ENCODE measurements at regions not wholly inside any gene's neighbourhood (a gene's known extent, or its start where the extent isn't known, plus 50 kb on each side); places are given as distances from the start of the nearest gene placed in this dataset.
"Not testable (repeated sequence)": the region's sequence is repeated elsewhere in the genome, so short reads cannot be mapped to it uniquely, and the experiment has no call there.

- Mint-ChIP-seq H3K27me3 (no peaks in the 10 kb centered on the region), H3K9me3 (no peaks in the 10 kb centered on the region), H3K4me1 (ENCODE audit: unreplicated experiment) (no peaks in the 10 kb centered on the region), H3K4me3 (no peak overlapping the region), H3K36me3 (no peaks in the 10 kb centered on the region), H3K27ac (no peak overlapping the region)
- DNase-seq (ENCODE audit: extremely low spot score, unreplicated experiment): no peak
- no peak for TF ChIP-seq CTCF (conservative IDR thresholded peaks at IDR 0.05)
Observed at GRCh38 chr1:14350197-14350596, 248.3 kb upstream of the KAZN start.

- H3K27me3 Mint-ChIP-seq: peaks cover under 1% of the 10 kb centered on the region
- no peaks in the 10 kb centered on the region for H3K36me3 Mint-ChIP-seq
- no peak for TF ChIP-seq CTCF (conservative IDR thresholded peaks at IDR 0.05)
- no peak overlapping the region for H3K27ac Mint-ChIP-seq
- no peak overlapping the region for H3K4me3 Mint-ChIP-seq
- DNase-seq (ENCODE audit: extremely low spot score, unreplicated experiment): no peak
- no peaks in the 10 kb centered on the region for H3K9me3 Mint-ChIP-seq
- H3K4me1 Mint-ChIP-seq (ENCODE audit: unreplicated experiment): no peaks in the 10 kb centered on the region
Observed at GRCh38 chr1:14352897-14353296, 245.6 kb upstream of the KAZN start.

- H3K4me3 Mint-ChIP-seq; H3K4me1 Mint-ChIP-seq (ENCODE audit: unreplicated experiment); DNase-seq (ENCODE audit: extremely low spot score, unreplicated experiment); H3K27ac Mint-ChIP-seq; H3K36me3 Mint-ChIP-seq; H3K9me3 Mint-ChIP-seq; H3K27me3 Mint-ChIP-seq: not testable (repeated sequence)
Observed at GRCh38 chr1:14361005-14361404, 237.5 kb upstream of the KAZN start.

- no peak for TF ChIP-seq CTCF (conservative IDR thresholded peaks at IDR 0.05)
- DNase-seq (ENCODE audit: extremely low spot score, unreplicated experiment): no peak
- peaks cover 15% of the 10 kb centered on the region for H3K4me1 Mint-ChIP-seq (ENCODE audit: unreplicated experiment)
- peaks cover 6% of the 10 kb centered on the region for H3K27me3 Mint-ChIP-seq
- peaks cover 8% of the 10 kb centered on the region for H3K9me3 Mint-ChIP-seq
- H3K27ac Mint-ChIP-seq: no peak overlapping the region
- no peak overlapping the region for H3K4me3 Mint-ChIP-seq
- no peaks in the 10 kb centered on the region for H3K36me3 Mint-ChIP-seq
Observed at GRCh38 chr1:14362331-14362730, 236.2 kb upstream of the KAZN start.

- no peak overlapping the region for H3K4me3 Mint-ChIP-seq
Observed at GRCh38 chr1:14363036-14363590, 235.4 kb upstream of the KAZN start.

More at GRCh38 chr1:14363036-14363590, 235.4 kb upstream of the KAZN start:
- TF ChIP-seq CTCF (conservative IDR thresholded peaks at IDR 0.05): no peak
- H3K36me3 Mint-ChIP-seq: no peaks in the 10 kb centered on the region
- no peak overlapping the region for H3K27ac Mint-ChIP-seq
- no peak for DNase-seq (ENCODE audit: extremely low spot score, unreplicated experiment)
- peaks cover 5% of the 10 kb centered on the region for H3K27me3 Mint-ChIP-seq
- H3K9me3 Mint-ChIP-seq: peaks cover 8% of the 10 kb centered on the region
- peaks cover 15% of the 10 kb centered on the region for H3K4me1 Mint-ChIP-seq (ENCODE audit: unreplicated experiment)

Data from type B pancreatic cell (in vitro differentiated cells).